ENCODE measurements at regions not wholly inside any gene's neighbourhood (a gene's known extent, or its start where the extent isn't known, plus 50 kb on each side); places are given as distances from the start of the nearest gene placed in this dataset.

GRCh38 chr7:21030237-21030871 is 243.7 kb upstream of the SP8 start:
- Histone ChIP-seq H3K27ac (no peak overlapping the region), H3K27me3 (no peaks in the 10 kb centered on the region), H3K4me3 (no peak overlapping the region), H3K9me3 (no peaks in the 10 kb centered on the region), H3K4me1 (no peaks in the 10 kb centered on the region), H3K36me3 (no peaks in the 10 kb centered on the region)
- TF ChIP-seq POLR2AphosphoS5 (IDR thresholded peaks at IDR 0.05) (no peak), POLR2A (IDR thresholded peaks at IDR 0.05) (no peak), EP300 (IDR thresholded peaks at IDR 0.05) (no peak)
- TF ChIP-seq, protein P1, sequence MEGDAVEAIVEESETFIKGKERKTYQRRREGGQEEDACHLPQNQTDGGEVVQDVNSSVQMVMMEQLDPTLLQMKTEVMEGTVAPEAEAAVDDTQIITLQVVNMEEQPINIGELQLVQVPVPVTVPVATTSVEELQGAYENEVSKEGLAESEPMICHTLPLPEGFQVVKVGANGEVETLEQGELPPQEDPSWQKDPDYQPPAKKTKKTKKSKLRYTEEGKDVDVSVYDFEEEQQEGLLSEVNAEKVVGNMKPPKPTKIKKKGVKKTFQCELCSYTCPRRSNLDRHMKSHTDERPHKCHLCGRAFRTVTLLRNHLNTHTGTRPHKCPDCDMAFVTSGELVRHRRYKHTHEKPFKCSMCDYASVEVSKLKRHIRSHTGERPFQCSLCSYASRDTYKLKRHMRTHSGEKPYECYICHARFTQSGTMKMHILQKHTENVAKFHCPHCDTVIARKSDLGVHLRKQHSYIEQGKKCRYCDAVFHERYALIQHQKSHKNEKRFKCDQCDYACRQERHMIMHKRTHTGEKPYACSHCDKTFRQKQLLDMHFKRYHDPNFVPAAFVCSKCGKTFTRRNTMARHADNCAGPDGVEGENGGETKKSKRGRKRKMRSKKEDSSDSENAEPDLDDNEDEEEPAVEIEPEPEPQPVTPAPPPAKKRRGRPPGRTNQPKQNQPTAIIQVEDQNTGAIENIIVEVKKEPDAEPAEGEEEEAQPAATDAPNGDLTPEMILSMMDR (IDR thresholded peaks at IDR 0.05): no peak
- WGBS: 84% methylated on average over 7 of the region's 7 CpGs
- DNase-seq (ENCODE audit: low spot score in 2 of 2): no peak

DNA sequence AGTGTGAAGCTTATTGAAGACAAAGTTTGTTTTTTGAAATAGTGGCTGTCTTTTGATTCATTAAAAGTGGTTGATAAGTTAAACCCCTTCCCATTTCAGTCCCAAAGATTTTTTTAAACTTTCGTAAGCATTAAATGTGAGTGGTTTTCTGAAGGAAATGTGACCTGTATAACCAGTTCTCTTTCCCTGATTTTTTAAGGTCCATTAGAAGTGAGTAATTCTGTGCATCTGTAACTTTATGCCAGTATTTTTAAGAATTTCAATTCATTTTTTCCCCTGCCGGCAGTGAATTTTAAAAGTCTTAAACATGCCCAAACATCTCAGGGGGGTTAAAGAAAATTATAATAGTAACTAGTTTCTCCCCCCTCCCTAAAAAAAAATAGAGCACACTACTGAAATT is 254.6 kb upstream of the SP8 start:
- H3K9me3 ChIP-seq: no peaks in the 10 kb centered on the region
- no peaks in the 10 kb centered on the region for H3K36me3 ChIP-seq
- DNase-seq (ENCODE audit: low spot score in 2 of 2): no peak
- 84% methylated on average over 2 of the region's 2 CpGs for WGBS
- no peak overlapping the region for H3K27ac ChIP-seq
- H3K4me1 ChIP-seq: no peaks in the 10 kb centered on the region
- no peaks in the 10 kb centered on the region for H3K27me3 ChIP-seq
- no peak for TF ChIP-seq POLR2AphosphoS5 (IDR thresholded peaks at IDR 0.05)
- TF ChIP-seq EP300 (IDR thresholded peaks at IDR 0.05): no peak
- TF ChIP-seq POLR2A (IDR thresholded peaks at IDR 0.05): no peak
- TF ChIP-seq, protein P1 (IDR thresholded peaks at IDR 0.05): no peak
- H3K4me3 ChIP-seq: no peak overlapping the region

- no peak overlapping the region for H3K4me3 ChIP-seq
- WGBS: 70% methylated on average over 5 of the region's 5 CpGs
- no peaks in the 10 kb centered on the region for H3K4me1 ChIP-seq
- TF ChIP-seq, protein P1 (IDR thresholded peaks at IDR 0.05): no peak
- no peak for TF ChIP-seq POLR2AphosphoS5 (IDR thresholded peaks at IDR 0.05)
- no peak for TF ChIP-seq POLR2A (IDR thresholded peaks at IDR 0.05)
- no peak for TF ChIP-seq EP300 (IDR thresholded peaks at IDR 0.05)
- H3K27ac ChIP-seq: no peak overlapping the region
- no peaks in the 10 kb centered on the region for H3K9me3 ChIP-seq
- no peaks in the 10 kb centered on the region for H3K27me3 ChIP-seq
- no peaks in the 10 kb centered on the region for H3K36me3 ChIP-seq
- DNase-seq (ENCODE audit: low spot score in 2 of 2): no peak
Observed at GRCh38 chr7:21041666-21042065, 255.0 kb upstream of the SP8 start.

DNA sequence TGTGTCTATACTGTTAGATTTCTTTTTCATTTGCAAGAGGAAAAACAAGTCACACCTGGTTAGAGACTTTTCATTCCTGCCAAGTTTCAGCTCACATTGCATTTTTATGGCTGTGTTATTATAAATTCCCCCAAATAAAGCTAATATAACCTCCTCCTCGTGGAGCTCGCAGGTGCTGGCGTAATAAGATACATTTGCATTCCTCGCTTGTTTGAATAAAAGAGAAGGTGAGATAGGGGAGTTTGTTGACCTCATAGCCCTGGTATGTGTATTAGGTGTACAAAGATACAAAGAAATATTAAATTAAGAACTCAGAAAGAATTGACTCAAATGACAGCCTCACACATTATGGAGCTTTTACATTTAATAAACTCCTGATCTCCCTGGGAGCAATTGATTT is 257.7 kb upstream of the SP8 start:
- WGBS: 57% methylated on average over 4 of the region's 4 CpGs
- no peak for DNase-seq (ENCODE audit: low spot score in 2 of 2)

GRCh38 chr7:21044913-21045568 is 258.4 kb upstream of the SP8 start:
- H3K27ac ChIP-seq: no peak overlapping the region
- H3K36me3 ChIP-seq: no peaks in the 10 kb centered on the region
- TF ChIP-seq, protein P1 (IDR thresholded peaks at IDR 0.05): no peak
- TF ChIP-seq POLR2AphosphoS5 (IDR thresholded peaks at IDR 0.05) (no peak), POLR2A (IDR thresholded peaks at IDR 0.05) (no peak), EP300 (IDR thresholded peaks at IDR 0.05) (no peak)
- H3K9me3 ChIP-seq: no peaks in the 10 kb centered on the region
- no peak overlapping the region for H3K4me3 ChIP-seq
- no peak for DNase-seq (ENCODE audit: low spot score in 2 of 2)
- no peaks in the 10 kb centered on the region for H3K27me3 ChIP-seq
- no peaks in the 10 kb centered on the region for H3K4me1 ChIP-seq
- 60% methylated on average over 10 of the region's 10 CpGs for WGBS

More for the DNA sequence above, 257.7 kb upstream of the SP8 start:
- H3K36me3 ChIP-seq: no peaks in the 10 kb centered on the region
- H3K4me3 ChIP-seq: no peak overlapping the region
- H3K27me3 ChIP-seq: no peaks in the 10 kb centered on the region
- H3K27ac ChIP-seq: no peak overlapping the region
- no peak for TF ChIP-seq POLR2AphosphoS5 (IDR thresholded peaks at IDR 0.05)
- no peak for TF ChIP-seq EP300 (IDR thresholded peaks at IDR 0.05)
- TF ChIP-seq, protein P1 (IDR thresholded peaks at IDR 0.05): no peak
- no peak for TF ChIP-seq POLR2A (IDR thresholded peaks at IDR 0.05)
- no peaks in the 10 kb centered on the region for H3K4me1 ChIP-seq
- H3K9me3 ChIP-seq: no peaks in the 10 kb centered on the region

Data from suprapubic skin (tissue), 4 donors.